Activated T-cell treated with anti-CD3 and anti-CD28 coated beads for 48 hours (primary cell): ENCODE measurements at regions not wholly inside any gene's neighbourhood (a gene's known extent, or its start where the extent isn't known, plus 50 kb on each side); places are given as distances from the start of the nearest gene placed in this dataset.
"Not testable (repeated sequence)": the region's sequence is repeated elsewhere in the genome, so short reads cannot be mapped to it uniquely, and the experiment has no call there.

ENCODE experiments used
- DNase-seq: peaks from one replicate; pipeline ENCODE4 v3.0.0-alpha.2; 2020; ENCODE audit warnings: low read depth

- no peak for DNase-seq
These were observed 738.7 kb upstream of the CHAC2 start for GRCh38 chr2:53028746-53029423.

- DNase-seq = no peak
These were observed 739.4 kb upstream of the CHAC2 start for GRCh38 chr2:53028225-53028624.

GRCh38 chr2:53022248-53022647 lies 745.4 kb upstream of the CHAC2 start:
- not testable (repeated sequence) for DNase-seq

- no peak for DNase-seq
These were observed 745.8 kb upstream of the CHAC2 start for GRCh38 chr2:53021828-53022227.

GRCh38 chr2:53021292-53021691 lies 746.3 kb upstream of the CHAC2 start:
- no peak for DNase-seq

- no peak for DNase-seq
These were observed 748.7 kb upstream of the CHAC2 start for GRCh38 chr2:53018825-53019425.

GRCh38 chr2:53006980-53007379 lies 760.6 kb upstream of the CHAC2 start:
- DNase-seq = no peak

GRCh38 chr2:53004413-53004812 lies 763.2 kb upstream of the CHAC2 start:
- no peak for DNase-seq

GRCh38 chr2:52995424-52995823 lies 772.2 kb upstream of the CHAC2 start:
- no peak for DNase-seq

- no peak for DNase-seq
These were observed 791.3 kb upstream of the CHAC2 start for GRCh38 chr2:52976143-52976949.

- no peak for DNase-seq
These were observed 793.5 kb upstream of the CHAC2 start for GRCh38 chr2:52974127-52974526.

- no peak for DNase-seq
These were observed 797.0 kb upstream of the CHAC2 start for GRCh38 chr2:52970642-52971041.

- no peak for DNase-seq
These were observed 799.6 kb upstream of the CHAC2 start for GRCh38 chr2:52968043-52968442.

- no peak for DNase-seq
These were observed 802.6 kb upstream of the CHAC2 start for GRCh38 chr2:52964916-52965530.

- DNase-seq = no peak
These were observed 806.2 kb upstream of the CHAC2 start for GRCh38 chr2:52961403-52961802.

- no peak for DNase-seq
These were observed 806.7 kb upstream of the CHAC2 start for GRCh38 chr2:52960881-52961280.

GRCh38 chr2:52959801-52960200 lies 807.8 kb upstream of the CHAC2 start:
- DNase-seq = no peak

GRCh38 chr2:52956766-52957165 lies 810.8 kb upstream of the CHAC2 start:
- DNase-seq = no peak

GRCh38 chr2:52956118-52956517 lies 811.5 kb upstream of the CHAC2 start:
- DNase-seq = no peak

GRCh38 chr2:52955079-52955478 lies 812.5 kb upstream of the CHAC2 start:
- no peak for DNase-seq

GRCh38 chr2:52940101-52940500 lies 827.5 kb upstream of the CHAC2 start:
- no peak for DNase-seq

- DNase-seq = no peak
These were observed 828.4 kb upstream of the CHAC2 start for GRCh38 chr2:52939250-52939649.

- no peak for DNase-seq
These were observed 831.6 kb upstream of the CHAC2 start for GRCh38 chr2:52936029-52936428.
